NCI-H2227 (cell line): ENCODE measurements at regions not wholly inside any gene's neighbourhood (a gene's known extent, or its start where the extent isn't known, plus 50 kb on each side); places are given as distances from the start of the nearest gene placed in this dataset.

ENCODE experiments used
- DNase-seq: peaks from one replicate; lab custom pipeline; 2025; ENCODE audit not compliant: unreplicated experiment; lab: John Stamatoyannopoulos, UW

GRCh38 chr21:24824209-24824608 is 783.1 kb downstream of the MRPL39 start:
- DNase-seq: no peak

GRCh38 chr21:24823247-24823646 is 784.0 kb downstream of the MRPL39 start:
- DNase-seq: no peak

- no peak for DNase-seq
Measured at GRCh38 chr21:24785033-24785432, 822.2 kb downstream of the MRPL39 start.

GRCh38 chr21:24781146-24781545 is 826.1 kb downstream of the MRPL39 start:
- peak; percentile 8 for DNase-seq

- DNase-seq: no peak
Measured at GRCh38 chr21:24759348-24760075, 847.8 kb downstream of the MRPL39 start.

- DNase-seq: no peak
Measured at GRCh38 chr21:24738063-24738462, 869.2 kb downstream of the MRPL39 start.

GRCh38 chr21:24737296-24737850 is 869.9 kb downstream of the MRPL39 start:
- no peak for DNase-seq

GRCh38 chr21:24730661-24731060 is 876.6 kb downstream of the MRPL39 start:
- DNase-seq: no peak

GRCh38 chr21:24729568-24729967 is 877.7 kb downstream of the MRPL39 start:
- no peak for DNase-seq

GRCh38 chr21:24727803-24728440 is 879.4 kb downstream of the MRPL39 start:
- no peak for DNase-seq

- no peak for DNase-seq
Measured at GRCh38 chr21:24716281-24716918, 890.9 kb downstream of the MRPL39 start.

GRCh38 chr21:24714646-24715200 is 892.6 kb downstream of the MRPL39 start:
- DNase-seq: no peak

GRCh38 chr21:24705201-24705600 is 902.1 kb downstream of the MRPL39 start:
- no peak for DNase-seq

GRCh38 chr21:24693779-24694178 is 913.5 kb downstream of the MRPL39 start:
- DNase-seq: no peak

GRCh38 chr21:24681456-24681855 is 925.8 kb downstream of the MRPL39 start:
- DNase-seq: no peak

GRCh38 chr21:24671901-24672300 is 935.4 kb downstream of the MRPL39 start:
- DNase-seq: no peak

- no peak for DNase-seq
Measured at GRCh38 chr21:24658926-24659325, 948.4 kb downstream of the MRPL39 start.

- DNase-seq: no peak
Measured at GRCh38 chr21:24658026-24658425, 949.3 kb downstream of the MRPL39 start.

- DNase-seq: no peak
Measured at GRCh38 chr21:24649691-24650090, 957.6 kb downstream of the MRPL39 start.

- no peak for DNase-seq
Measured at GRCh38 chr21:24636696-24637095, 970.6 kb downstream of the MRPL39 start.

- no peak for DNase-seq
Measured at GRCh38 chr21:24634749-24635148, 972.5 kb downstream of the MRPL39 start.

GRCh38 chr21:24628536-24628935 is 978.7 kb downstream of the MRPL39 start:
- DNase-seq: no peak
